NCI-H1417 (cell line): ENCODE measurements at regions not wholly inside any gene's neighbourhood (a gene's known extent, or its start where the extent isn't known, plus 50 kb on each side); places are given as distances from the start of the nearest gene placed in this dataset.

Source experiments
- DNase-seq, 3 experiments: peaks; one replicate each; lab custom pipeline; 2025; lab: John Stamatoyannopoulos, UW

GRCh38 chr22:26847046-26847445, 189.7 kb downstream of the MIAT start:
- no peak for DNase-seq

GRCh38 chr22:26847816-26848215, 190.4 kb downstream of the MIAT start:
- no peak for DNase-seq

DNA sequence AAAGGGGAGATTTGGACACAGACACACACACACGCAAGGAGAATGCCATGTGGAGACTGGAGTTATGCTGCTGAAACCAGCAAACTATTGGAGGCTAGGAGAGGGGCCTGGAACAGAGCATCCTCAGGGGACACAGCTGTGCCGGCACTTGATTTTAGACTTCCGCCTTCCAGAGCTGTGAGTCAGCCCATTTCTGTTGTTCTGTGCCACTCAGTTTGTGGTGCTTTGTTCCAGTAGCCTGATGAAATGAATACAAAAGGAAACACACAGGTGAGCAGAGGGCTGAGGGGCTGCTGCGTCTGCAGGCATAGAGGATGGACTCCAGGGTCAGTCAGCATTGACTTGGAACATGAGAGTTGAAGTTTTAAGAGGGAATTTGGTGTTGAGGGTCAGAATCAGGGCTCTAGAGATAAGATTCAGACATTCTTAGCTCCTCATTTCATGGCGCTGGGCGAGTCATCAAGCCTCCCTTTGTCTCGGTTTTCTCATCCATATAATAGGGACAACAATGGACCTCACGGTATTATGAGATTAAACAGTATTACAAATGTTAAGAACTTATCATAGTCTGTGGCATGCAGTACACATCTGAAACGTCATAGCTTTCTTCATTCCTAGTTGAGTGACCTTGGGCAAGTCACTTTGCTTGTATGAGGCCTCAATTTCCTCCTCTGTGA, 191.0 kb downstream of the MIAT start:
- no peak for DNase-seq

DNA sequence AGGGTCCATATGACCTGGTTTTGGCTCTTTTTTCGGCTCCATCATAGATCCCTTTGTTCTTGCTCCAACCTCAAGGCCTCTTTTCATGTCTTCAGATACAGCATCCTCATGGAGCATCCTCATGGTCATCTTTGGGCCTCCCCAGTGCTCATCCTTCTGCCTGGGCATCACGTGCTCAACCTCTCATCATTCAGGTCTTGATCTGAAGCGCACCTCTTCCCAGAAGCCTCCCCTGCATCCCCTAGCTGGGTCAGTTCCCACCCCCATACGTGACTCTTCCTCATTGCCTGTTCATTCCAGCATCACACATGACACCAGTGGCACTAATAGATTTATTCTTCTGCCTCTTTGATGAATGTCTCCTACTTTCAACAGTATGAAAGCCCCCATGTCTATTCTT, 192.2 kb downstream of the MIAT start:
- DNase-seq, result no peak

GRCh38 chr22:26851125-26851524, 193.7 kb downstream of the MIAT start:
- no peak for DNase-seq

DNA sequence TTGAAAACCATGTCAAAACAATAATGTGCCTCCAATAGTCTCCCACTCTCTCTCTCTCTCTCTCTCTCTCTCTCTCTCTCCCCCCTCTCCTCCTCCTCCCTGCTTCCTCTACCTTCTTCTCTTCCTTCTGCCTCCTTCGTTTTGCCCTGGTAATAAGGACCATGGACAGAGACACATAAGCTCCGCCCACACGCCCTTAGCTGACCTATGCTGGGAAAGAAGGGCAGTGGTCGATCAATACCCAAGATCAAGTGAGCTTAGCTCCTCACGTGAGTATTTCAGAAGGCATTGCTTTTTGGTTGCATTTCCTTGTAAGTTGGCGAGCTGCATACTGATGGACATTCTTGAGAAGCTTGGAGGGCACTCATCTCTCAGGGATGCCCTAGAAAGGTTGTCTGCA, 194.8 kb downstream of the MIAT start:
- DNase-seq, result no peak

GRCh38 chr22:26853071-26853470, 195.7 kb downstream of the MIAT start:
- no peak for DNase-seq

- DNase-seq, result no peak
Measured at GRCh38 chr22:26853495-26853894, 196.1 kb downstream of the MIAT start.

DNA sequence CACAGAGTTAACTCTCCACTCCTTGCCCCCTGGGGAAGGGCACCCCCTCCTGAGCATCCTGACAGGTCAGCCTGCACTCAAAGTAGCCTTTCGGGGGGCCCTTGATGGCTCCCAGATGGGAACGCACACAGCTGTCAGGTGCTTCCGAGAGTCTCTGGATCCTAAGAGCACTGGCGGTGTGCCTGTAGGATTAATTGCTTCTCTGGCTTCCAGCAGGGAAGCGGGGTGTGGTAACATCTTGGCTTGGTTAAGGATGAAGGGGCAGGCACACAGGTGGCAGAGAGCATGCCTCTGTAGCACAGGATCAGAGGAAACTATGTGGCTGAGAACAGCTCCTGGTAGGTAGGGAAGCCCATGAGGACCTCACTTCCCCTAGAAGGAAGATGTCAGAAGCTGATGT, 199.8 kb downstream of the MIAT start:
- peak in 1 of 3 experiments; percentile 12 for DNase-seq

DNA sequence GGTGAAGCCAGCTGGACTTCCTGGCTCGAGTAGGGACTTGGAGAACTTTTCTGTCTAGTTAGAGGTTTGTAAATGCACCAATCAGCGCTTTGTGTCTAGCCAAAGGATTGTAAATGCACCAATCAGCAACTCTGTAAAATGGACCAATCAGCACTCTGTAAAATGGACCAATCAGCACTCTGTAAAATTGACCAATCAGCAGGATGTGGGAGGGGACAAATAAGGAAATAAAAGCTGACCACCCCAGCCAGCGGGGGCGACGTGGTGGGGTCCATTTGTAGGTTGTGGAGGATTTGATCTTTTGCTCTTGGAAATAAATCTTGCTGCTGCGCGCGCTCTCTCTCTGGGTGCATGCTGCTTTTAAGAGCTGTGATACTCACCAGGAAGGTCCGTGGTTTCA, 202.9 kb downstream of the MIAT start:
- no peak for DNase-seq

DNA sequence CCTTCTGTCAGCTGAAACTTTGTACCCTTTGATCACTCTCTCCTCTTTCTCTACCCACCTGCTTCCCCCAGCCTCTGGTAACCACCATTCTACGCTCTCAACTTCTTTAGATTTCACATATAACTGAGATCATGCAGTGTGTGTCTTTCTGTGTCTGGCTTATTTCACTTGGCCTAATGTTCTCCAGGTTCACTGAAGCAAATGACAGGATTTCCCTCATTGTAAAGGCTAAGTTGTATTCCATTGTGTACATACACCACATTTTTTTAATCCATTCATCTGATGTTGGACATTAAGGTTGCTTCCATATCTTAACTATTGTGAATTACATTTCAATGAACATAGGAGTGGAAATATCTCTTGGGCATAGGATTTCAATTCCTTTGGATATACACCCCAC, 207.6 kb downstream of the MIAT start:
- DNase-seq, result no peak

- DNase-seq, result peak in 2 of 3 experiments; percentile 26 to 46
Measured at GRCh38 chr22:26883393-26883792, 226.0 kb downstream of the MIAT start.

DNA sequence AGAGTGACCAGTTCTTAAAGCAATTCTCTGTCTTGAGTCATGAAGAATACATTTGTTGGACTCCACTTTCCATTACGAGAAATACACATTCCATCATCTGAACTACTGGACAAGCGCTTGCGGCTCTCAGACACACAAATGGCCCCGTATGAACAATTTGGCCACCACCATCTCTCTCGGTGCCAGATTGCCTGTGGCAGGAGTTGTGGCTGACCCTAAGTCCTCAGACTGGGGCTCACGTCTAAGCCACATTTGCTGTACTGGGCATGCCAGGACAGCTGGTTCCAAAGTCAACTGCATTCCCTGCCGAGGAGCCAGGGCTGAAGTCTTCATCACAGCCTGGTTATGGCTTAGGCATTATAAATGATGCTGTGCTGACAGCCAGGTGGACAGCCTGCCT, 227.5 kb downstream of the MIAT start:
- DNase-seq, result no peak

GRCh38 chr22:26885441-26886261, 228.3 kb downstream of the MIAT start:
- DNase-seq, result no peak

- DNase-seq, result no peak
Measured at GRCh38 chr22:26887456-26887855, 230.1 kb downstream of the MIAT start.

- DNase-seq, result no peak
Measured at GRCh38 chr22:26887916-26888315, 230.5 kb downstream of the MIAT start.

DNA sequence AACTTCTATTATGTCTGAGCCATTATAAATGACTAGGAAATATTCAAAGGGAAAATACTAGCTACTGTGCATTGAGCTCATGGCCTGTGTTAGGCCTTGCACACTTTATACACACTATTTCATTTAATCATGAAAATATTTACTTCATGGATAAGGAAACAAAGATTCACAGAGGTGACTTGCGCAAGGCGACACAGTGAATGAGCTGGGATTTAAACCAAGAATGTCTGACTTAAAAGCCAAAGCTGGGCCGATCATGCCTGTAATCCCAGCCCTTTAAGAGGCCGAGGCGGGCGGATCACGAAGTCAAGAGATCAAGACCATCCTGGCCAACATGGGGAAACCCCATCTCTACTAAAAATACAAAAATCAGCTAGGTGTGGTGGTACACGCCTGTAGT, 231.5 kb downstream of the MIAT start:
- no peak for DNase-seq

DNA sequence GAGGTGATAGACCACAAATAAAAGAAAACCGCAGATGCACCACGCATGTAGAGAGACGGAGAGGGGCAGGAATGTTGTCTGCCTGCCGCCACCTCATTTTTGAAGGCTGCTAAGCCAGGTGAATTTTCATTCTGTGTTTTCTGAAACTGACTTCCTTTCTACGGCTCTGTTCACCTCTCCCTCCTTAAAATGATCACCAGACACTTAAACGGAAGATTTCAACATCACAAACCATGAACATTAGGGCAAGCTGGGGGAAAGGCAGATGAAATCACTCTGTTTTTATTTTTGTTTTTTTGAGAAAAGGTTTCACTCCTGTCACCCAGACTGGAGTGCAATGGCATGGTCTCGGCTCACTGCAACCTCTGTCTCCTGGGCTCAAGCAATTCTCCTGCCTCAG, 232.4 kb downstream of the MIAT start:
- DNase-seq, result no peak

DNA sequence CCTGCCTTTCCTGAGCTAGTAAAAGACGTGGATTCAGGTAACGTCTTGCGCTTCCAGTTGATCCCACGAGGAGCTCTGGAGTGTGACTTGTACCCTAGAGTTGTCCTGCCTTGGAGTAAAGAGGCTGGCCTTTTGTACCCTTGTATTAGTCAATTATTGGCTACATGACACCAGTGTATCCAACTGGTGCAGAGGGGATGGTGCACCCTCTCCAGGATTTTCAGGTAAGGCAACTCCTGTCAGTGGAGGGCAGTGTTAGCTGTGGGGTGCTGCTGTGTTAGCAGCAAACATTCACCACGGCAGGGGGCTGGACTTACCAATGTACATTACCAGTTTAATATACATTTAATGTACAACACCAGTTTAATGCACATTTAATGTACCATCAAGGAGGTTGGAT, 233.5 kb downstream of the MIAT start:
- DNase-seq, result peak in 1 of 3 experiments; percentile 7

GRCh38 chr22:26891429-26891828, 234.0 kb downstream of the MIAT start:
- DNase-seq, result no peak

- peak; percentile 27 to 96 (median 86) for DNase-seq
Measured at GRCh38 chr22:26892166-26893041, 235.0 kb downstream of the MIAT start.
